SK-N-SH treated with all-trans-retinoic acid at 6 μM for 48 hours (cell line): ENCODE measurements at regions not wholly inside any gene's neighbourhood (a gene's known extent, or its start where the extent isn't known, plus 50 kb on each side); places are given as distances from the start of the nearest gene placed in this dataset.

Source experiments
- ZC3H10 ChIP-seq: fragments of 250-450 bp; sonication (Bioruptor Pico); IDR thresholded peaks from 2 replicates; pipeline ENCODE4 v1.5.1; 2021; ENCODE audit warnings: mild to moderate bottlenecking, moderate library complexity
- TF ChIP-seq, protein P1 (sequence below): fragments of 250-450 bp; sonication (Bioruptor Pico); IDR thresholded peaks from 2 replicates; pipeline ENCODE4 v1.8.0; 2020; ENCODE audit warnings: mild to moderate bottlenecking, moderate library complexity, borderline replicate concordance

DNA sequence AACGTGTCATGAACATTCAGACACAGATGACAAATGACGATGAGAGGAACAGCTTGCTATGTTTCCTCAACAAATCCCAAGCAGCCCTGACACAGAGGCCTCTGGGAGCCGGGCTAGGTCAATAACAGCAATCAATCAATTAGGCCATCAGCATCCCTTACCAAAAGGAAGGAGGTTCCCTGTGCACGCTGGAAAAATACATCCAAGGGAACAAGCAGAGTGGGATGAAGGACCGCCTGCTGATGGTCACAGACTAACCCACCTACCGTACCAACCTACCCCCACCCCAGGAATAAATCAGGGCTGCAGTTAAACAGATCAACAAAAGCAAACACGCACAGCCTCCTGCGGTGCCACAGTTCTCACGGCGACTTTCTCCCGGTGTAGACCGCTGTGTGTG, 265.1 kb upstream of the SFSWAP start:
- TF ChIP-seq, protein P1, sequence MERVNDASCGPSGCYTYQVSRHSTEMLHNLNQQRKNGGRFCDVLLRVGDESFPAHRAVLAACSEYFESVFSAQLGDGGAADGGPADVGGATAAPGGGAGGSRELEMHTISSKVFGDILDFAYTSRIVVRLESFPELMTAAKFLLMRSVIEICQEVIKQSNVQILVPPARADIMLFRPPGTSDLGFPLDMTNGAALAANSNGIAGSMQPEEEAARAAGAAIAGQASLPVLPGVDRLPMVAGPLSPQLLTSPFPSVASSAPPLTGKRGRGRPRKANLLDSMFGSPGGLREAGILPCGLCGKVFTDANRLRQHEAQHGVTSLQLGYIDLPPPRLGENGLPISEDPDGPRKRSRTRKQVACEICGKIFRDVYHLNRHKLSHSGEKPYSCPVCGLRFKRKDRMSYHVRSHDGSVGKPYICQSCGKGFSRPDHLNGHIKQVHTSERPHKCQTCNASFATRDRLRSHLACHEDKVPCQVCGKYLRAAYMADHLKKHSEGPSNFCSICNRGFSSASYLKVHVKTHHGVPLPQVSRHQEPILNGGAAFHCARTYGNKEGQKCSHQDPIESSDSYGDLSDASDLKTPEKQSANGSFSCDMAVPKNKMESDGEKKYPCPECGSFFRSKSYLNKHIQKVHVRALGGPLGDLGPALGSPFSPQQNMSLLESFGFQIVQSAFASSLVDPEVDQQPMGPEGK, result no peak
- no peak for TF ChIP-seq ZC3H10 (CRISPR knock-in tag)
